GM12878 (cell line): ENCODE measurements at regions not wholly inside any gene's neighbourhood (a gene's known extent, or its start where the extent isn't known, plus 50 kb on each side); places are given as distances from the start of the nearest gene placed in this dataset.

Experiments
- ATAC-seq: fragments of 200-7000 bp; cut with Tn5 transposase; 3 replicates; pipeline ENCODE4 v1.9.1; 2020; ENCODE audit warnings: mild to moderate bottlenecking, moderate library complexity
- BruUV-seq: library from RNA; stranded (reverse); fragments of 400-500 nt; replicated peaks from 2 replicates; lab custom pipeline; 2021; lab: Mats Ljungman, UMichigan
- CTCF ChIA-PET: fragments of 300-600 bp; sonication (Branson Sonifier 250); formaldehyde crosslinking; extraction: SDS; loops from one replicate; lab custom pipeline; 2021; ENCODE audit warnings: inconsistent platforms; lab: Yijun Ruan, JAX
- POLR2A ChIA-PET: fragments of 350-600 bp; formaldehyde crosslinking; extraction: SDS; loops from one replicate; lab custom pipeline; 2021; ENCODE audit warnings: inconsistent platforms; lab: Charles Lee
- RAD21 ChIA-PET: fragments of 300-600 bp; sonication (Branson Sonifier 250); formaldehyde crosslinking; loops from one replicate; lab custom pipeline; 2023; ENCODE audit warnings: antibody characterized with exemption; ENCODE audit not compliant: unreplicated experiment; lab: Charles Lee
- SMC1A ChIA-PET: fragments of 300-600 bp; sonication (Branson Sonifier 250); formaldehyde crosslinking; loops from one replicate; lab custom pipeline; 2023; ENCODE audit not compliant: unreplicated experiment, uncharacterized antibody; lab: Charles Lee
- DNase-seq: peaks from one replicate; pipeline ENCODE4 v3.0.0-alpha.2; 2011; ENCODE audit warnings: low read depth, low spot score
- FAIRE-seq: peaks from 3 replicates; lab custom pipeline; 2011; peaks lifted over from hg19 to GRCh38; lab: Jason Lieb, UNC
- H2AFZ ChIP-seq: 2 replicates; pipeline ENCODE4 v1.6.0; 2011; ENCODE audit warnings: low read depth, low read length, control low read depth; ENCODE audit not compliant: control insufficient read depth
- H3K27ac ChIP-seq: 2 replicates; pipeline ENCODE4 v1.5.1; 2011; ENCODE audit warnings: control low read depth; ENCODE audit not compliant: control insufficient read depth, insufficient read depth
- H3K27me3 ChIP-seq, 2 experiments: replicated peaks in 1 of 2; 2 replicates each; pipeline versions ENCODE4 v1.6.0 to v1.6.1; 2011; ENCODE audit warnings: low read length in 1 of 2; ENCODE audit not compliant: control insufficient read depth in 2 of 2, insufficient read depth in 2 of 2
- H3K36me3 ChIP-seq, 2 experiments: 2 replicates each; pipeline ENCODE4 v1.5.1; 2011; ENCODE audit warnings: low read length in 1 of 2; ENCODE audit not compliant: control insufficient read depth in 2 of 2, insufficient read depth in 2 of 2
- H3K4me1 ChIP-seq: 2 replicates; pipeline ENCODE4 v1.6.1; 2011; ENCODE audit warnings: mild to moderate bottlenecking, low read length, moderate library complexity, mixed read lengths; ENCODE audit not compliant: control insufficient read depth, insufficient read depth
- H3K4me2 ChIP-seq: 2 replicates; pipeline ENCODE4 v1.6.0; 2011; ENCODE audit warnings: control low read depth; ENCODE audit not compliant: control insufficient read depth, insufficient read depth
- H3K4me3 ChIP-seq: fragments of 200-600 bp; sonication (generic); 2 replicates; pipeline ENCODE4 v1.5.1; 2016
- H3K79me2 ChIP-seq: 2 replicates; pipeline ENCODE4 v1.6.0; 2011; ENCODE audit warnings: low read length; ENCODE audit not compliant: control insufficient read depth, insufficient read depth
- H3K9ac ChIP-seq: 2 replicates; pipeline ENCODE4 v1.8.0; 2011; ENCODE audit warnings: low read length, control low read depth, mixed read lengths; ENCODE audit not compliant: control insufficient read depth, insufficient read depth
- H3K9me3 ChIP-seq: replicated peaks from 3 replicates; pipeline ENCODE4 v1.5.1; 2011; ENCODE audit warnings: mild to moderate bottlenecking, low read length; ENCODE audit not compliant: control insufficient read depth, insufficient read depth
- H4K20me1 ChIP-seq: 2 replicates; pipeline ENCODE4 v1.6.0; 2011; ENCODE audit not compliant: control insufficient read depth, insufficient read depth
- BHLHE40 ChIP-seq, 2 experiments: fragments of 450-650 bp in 1 of 2; IDR thresholded peaks; 2 replicates each; pipeline ENCODE4 v1.6.1; 2011 to 2017; ENCODE audit warnings: low read depth in 2 of 2, borderline replicate concordance in 1 of 2, improper control_type of control experiment in 1 of 2, low read length in 1 of 2, mild to moderate bottlenecking in 1 of 2
- CEBPB ChIP-seq, 2 experiments: fragments of 150-350 bp in 1 of 2; IDR thresholded peaks; 2 replicates each; pipeline ENCODE4 v1.6.1; 2012 to 2014; ENCODE audit warnings: low read depth in 2 of 2, low read length in 2 of 2, borderline replicate concordance in 1 of 2, inconsistent platforms in 1 of 2
- ETV6 ChIP-seq, 2 experiments: fragments of 450-650 bp in 1 of 2; IDR thresholded peaks in 1 of 2; conservative IDR thresholded peaks in 1 of 2; 2 replicates each; pipeline ENCODE4 v1.6.1; 2014; ENCODE audit warnings: antibody characterized with exemption in 1 of 2, borderline replicate concordance in 1 of 2, low read depth in 1 of 2, mild to moderate bottlenecking in 1 of 2, moderate library complexity in 1 of 2
- IKZF2 ChIP-seq, 2 experiments: fragments of 450-650 bp; IDR thresholded peaks; 2 replicates each; pipeline ENCODE4 v1.6.1; 2017; ENCODE audit warnings: mild to moderate bottlenecking in 2 of 2, moderate library complexity in 2 of 2
- JUND ChIP-seq: IDR thresholded peaks from 2 replicates; pipeline ENCODE4 v1.6.1; 2012; ENCODE audit warnings: low read depth, mild to moderate bottlenecking, low read length, improper control_type of control experiment, moderate library complexity
- KAT2A ChIP-seq: conservative IDR thresholded peaks from 2 replicates; pipeline ENCODE4 v1.6.1; 2011; ENCODE audit warnings: low read depth, low read length; ENCODE audit not compliant: control insufficient read depth
- RCOR1 ChIP-seq: conservative IDR thresholded peaks from 2 replicates; pipeline ENCODE4 v1.6.1; 2012; ENCODE audit warnings: low read depth, low read length, improper control_type of control experiment
- SPI1 ChIP-seq: IDR thresholded peaks from 2 replicates; pipeline ENCODE4 v1.6.1; 2011; ENCODE audit warnings: low read depth, mild to moderate bottlenecking, low read length, moderate library complexity, borderline replicate concordance; ENCODE audit not compliant: insufficient read depth
- SUZ12 ChIP-seq: fragments of 200-600 bp; sonication (generic); IDR thresholded peaks from one replicate; pipeline ENCODE4 v1.6.1; 2018; ENCODE audit warnings: antibody characterized with exemption, mild to moderate bottlenecking; ENCODE audit not compliant: unreplicated experiment
- TCF3 ChIP-seq: IDR thresholded peaks from 2 replicates; pipeline ENCODE4 v1.6.1; 2012; ENCODE audit warnings: low read depth, mild to moderate bottlenecking, low read length, borderline replicate concordance; ENCODE audit not compliant: insufficient read depth
- TCF7 ChIP-seq: IDR thresholded peaks from 2 replicates; pipeline ENCODE4 v1.6.1; 2014; ENCODE audit warnings: antibody characterized with exemption, borderline replicate concordance
- ZNF217 ChIP-seq: fragments of 450-650 bp; IDR thresholded peaks from 2 replicates; pipeline ENCODE4 v1.6.1; 2017; ENCODE audit warnings: antibody characterized with exemption, mild to moderate bottlenecking
- WGBS: methylation state at CpG from one replicate; pipeline ENCODE4 v1.1.6; 2016; ENCODE audit warnings: low lambda C conversion rate; ENCODE audit not compliant: insufficient replicate concordance, insufficient coverage; ENCODE audit errors: missing lambda C conversion rate; 5-methylcytosine and 5-hydroxymethylcytosine counted together
- in situ Hi-C: fragments of 300-500 bp; cut with MboI; formaldehyde crosslinking; loops from 9 replicates; pipeline ENCODE4 v1.14.3; 2018; ENCODE audit warnings: mixed read lengths
- intact Hi-C: fragments of 100-400 bp; cut with micrococcal nuclease; formaldehyde crosslinking; loops from one replicate; pipeline ENCODE4 v1.14.2; 2022; ENCODE audit not compliant: unreplicated experiment
- TF ChIP-seq, protein P1 (sequence below): IDR thresholded peaks from 2 replicates; pipeline ENCODE4 v1.6.1; 2011; ENCODE audit warnings: low read depth, mild to moderate bottlenecking, low read length, moderate library complexity, borderline replicate concordance; ENCODE audit errors: extremely low read depth
- TF ChIP-seq, protein P2 (sequence below): IDR thresholded peaks from 2 replicates; pipeline ENCODE4 v1.6.1; 2012; ENCODE audit warnings: low read depth, low read length, improper control_type of control experiment
- TF ChIP-seq, protein P3 (sequence below): fragments of 450-650 bp; IDR thresholded peaks from 2 replicates; pipeline ENCODE4 v1.6.1; 2017; ENCODE audit warnings: mild to moderate bottlenecking, moderate library complexity

DNA sequence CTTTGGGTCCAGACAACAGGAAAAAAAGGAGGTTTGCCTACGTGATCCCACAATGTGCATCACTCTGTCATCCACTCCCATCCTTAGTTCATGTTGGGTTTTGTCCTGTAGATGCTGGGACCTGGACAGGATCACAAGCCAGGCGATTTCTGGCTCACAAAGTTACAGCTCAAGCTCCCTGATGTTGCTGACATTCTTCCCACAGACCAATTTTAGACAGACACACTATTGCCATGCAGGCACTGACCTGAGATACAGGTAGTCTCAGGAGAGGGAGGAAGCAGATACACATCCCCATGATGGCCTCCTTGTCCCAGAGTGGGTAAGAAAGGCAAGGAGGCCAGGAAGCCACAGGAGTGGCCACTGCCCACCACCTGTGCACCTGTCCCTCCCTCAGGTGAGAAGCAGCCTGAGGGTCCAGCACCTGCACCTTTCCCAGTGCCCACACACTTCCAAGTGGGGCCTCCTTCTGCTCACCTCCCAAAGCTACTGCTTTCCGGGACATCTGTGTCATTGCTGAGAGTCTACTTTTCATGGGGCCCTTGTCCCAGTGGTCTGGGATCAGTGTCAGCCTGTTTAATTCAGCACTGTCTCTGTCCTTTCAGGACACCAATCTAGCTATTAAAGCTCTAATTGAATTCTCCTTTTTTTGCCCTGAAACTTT is 52.0 kb upstream of the TOP3B start (continued):
- TF ChIP-seq JUND (no peak), KAT2A (no peak), IKZF2 (IDR thresholded peaks at IDR 0.05) (no peak), TCF7 (no peak)
- TF ChIP-seq, protein P1, sequence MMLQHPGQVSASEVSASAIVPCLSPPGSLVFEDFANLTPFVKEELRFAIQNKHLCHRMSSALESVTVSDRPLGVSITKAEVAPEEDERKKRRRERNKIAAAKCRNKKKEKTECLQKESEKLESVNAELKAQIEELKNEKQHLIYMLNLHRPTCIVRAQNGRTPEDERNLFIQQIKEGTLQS: no peak
- TF ChIP-seq, protein P2, sequence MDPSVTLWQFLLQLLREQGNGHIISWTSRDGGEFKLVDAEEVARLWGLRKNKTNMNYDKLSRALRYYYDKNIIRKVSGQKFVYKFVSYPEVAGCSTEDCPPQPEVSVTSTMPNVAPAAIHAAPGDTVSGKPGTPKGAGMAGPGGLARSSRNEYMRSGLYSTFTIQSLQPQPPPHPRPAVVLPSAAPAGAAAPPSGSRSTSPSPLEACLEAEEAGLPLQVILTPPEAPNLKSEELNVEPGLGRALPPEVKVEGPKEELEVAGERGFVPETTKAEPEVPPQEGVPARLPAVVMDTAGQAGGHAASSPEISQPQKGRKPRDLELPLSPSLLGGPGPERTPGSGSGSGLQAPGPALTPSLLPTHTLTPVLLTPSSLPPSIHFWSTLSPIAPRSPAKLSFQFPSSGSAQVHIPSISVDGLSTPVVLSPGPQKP: no peak

DNA sequence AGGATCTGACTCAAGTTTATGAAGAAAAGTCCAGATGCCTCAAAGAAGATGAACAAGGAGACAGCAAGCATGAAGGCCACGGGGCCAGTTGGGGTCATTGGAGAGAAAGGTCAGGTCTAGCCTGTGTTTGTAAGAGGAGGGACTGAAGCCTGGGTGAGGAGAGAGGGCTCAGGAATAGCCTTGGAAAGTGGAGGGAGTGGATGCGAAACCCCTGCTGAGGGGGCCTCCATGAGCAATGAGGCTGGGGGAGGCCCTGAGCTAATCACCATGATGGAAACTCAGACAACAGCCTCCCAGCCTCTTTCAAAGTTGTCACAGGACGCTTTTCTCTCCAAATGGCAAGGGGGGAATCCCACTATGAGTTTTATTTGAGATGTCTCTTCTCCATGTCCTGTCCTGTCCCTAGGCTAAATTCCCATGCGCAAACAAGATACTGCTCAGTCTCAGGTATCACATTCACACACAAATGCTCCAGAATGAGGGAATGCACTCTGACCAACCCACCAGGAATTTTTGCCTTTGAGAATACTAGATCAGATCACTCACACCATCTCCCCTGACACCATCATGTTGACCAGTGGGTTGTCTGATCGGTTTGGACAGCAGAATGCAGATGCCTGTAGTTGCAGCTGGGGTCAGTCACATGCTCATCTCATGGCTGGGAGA is 51.3 kb upstream of the TOP3B start:
- no peaks in the 10 kb centered on the region for H3K27me3 ChIP-seq
- no peak overlapping the region for H3K4me3 ChIP-seq
- WGBS: 61% methylated on average over 5 of the region's 5 CpGs
- in situ Hi-C loops: loop anchor here (10.0 kb wide), 1 partner anchor 121 kb away; no protein-coding TSS in a partner anchor
- FAIRE-seq (no peak), DNase-seq (no peak), ATAC-seq (no peak)
- no peaks in the 10 kb centered on the region for H3K9me3 ChIP-seq
- ChIA-PET SMC1A (interaction anchor here (1.0 to 7.0 kb wide), 5 partner anchors 9 to 910 kb away, joined by 3 to 174 read pairs (median 39); no protein-coding TSS in a partner anchor), CTCF (interaction anchor here (1.7 to 13.5 kb wide), 5 partner anchors 10 to 76 kb away, joined by 4 to 177 read pairs (median 67); no protein-coding TSS in a partner anchor), POLR2A (interaction anchor here (1.0 to 8.1 kb wide), 2 partner anchors 10 to 64 kb away, joined by 3 to 141 read pairs; no protein-coding TSS in a partner anchor), RAD21 (interaction anchor here (0.9 to 12.8 kb wide), 4 partner anchors 10 to 902 kb away, joined by 3 to 229 read pairs (median 27); no protein-coding TSS in a partner anchor)
- H3K4me1 ChIP-seq: peaks cover 27% of the 10 kb centered on the region
- H4K20me1 ChIP-seq: no peaks in the 10 kb centered on the region
- H3K4me2 ChIP-seq: no peak overlapping the region
- no peaks in the 10 kb centered on the region for H3K36me3 ChIP-seq
- intact Hi-C loops: no loop called here
- no peak overlapping the region for H3K27ac ChIP-seq
- H3K79me2 ChIP-seq: peaks cover 8% of the 10 kb centered on the region
- no TSS peak for BruUV-seq
- no peak overlapping the region for H3K9ac ChIP-seq
- H2AFZ ChIP-seq: no peak overlapping the region
- TF ChIP-seq BHLHE40 (IDR thresholded peaks at IDR 0.05; ENCODE audit: borderline replicate concordance in 1 of 2, low read depth in 2 of 2, low read length in 1 of 2) (no peak), ETV6 (conservative IDR thresholded peaks at IDR 0.05 in 1 of 2, IDR thresholded peaks at IDR 0.05 in 1 of 2; ENCODE audit: borderline replicate concordance in 1 of 2, low read depth in 1 of 2) (no peak), ZNF217 (no peak), CEBPB (IDR thresholded peaks at IDR 0.05; ENCODE audit: borderline replicate concordance in 1 of 2, low read depth in 2 of 2, low read length in 2 of 2) (no peak), RCOR1 (no peak), SPI1 (no peak), SUZ12 (no peak), TCF3 (no peak)
- TF ChIP-seq, protein P3, sequence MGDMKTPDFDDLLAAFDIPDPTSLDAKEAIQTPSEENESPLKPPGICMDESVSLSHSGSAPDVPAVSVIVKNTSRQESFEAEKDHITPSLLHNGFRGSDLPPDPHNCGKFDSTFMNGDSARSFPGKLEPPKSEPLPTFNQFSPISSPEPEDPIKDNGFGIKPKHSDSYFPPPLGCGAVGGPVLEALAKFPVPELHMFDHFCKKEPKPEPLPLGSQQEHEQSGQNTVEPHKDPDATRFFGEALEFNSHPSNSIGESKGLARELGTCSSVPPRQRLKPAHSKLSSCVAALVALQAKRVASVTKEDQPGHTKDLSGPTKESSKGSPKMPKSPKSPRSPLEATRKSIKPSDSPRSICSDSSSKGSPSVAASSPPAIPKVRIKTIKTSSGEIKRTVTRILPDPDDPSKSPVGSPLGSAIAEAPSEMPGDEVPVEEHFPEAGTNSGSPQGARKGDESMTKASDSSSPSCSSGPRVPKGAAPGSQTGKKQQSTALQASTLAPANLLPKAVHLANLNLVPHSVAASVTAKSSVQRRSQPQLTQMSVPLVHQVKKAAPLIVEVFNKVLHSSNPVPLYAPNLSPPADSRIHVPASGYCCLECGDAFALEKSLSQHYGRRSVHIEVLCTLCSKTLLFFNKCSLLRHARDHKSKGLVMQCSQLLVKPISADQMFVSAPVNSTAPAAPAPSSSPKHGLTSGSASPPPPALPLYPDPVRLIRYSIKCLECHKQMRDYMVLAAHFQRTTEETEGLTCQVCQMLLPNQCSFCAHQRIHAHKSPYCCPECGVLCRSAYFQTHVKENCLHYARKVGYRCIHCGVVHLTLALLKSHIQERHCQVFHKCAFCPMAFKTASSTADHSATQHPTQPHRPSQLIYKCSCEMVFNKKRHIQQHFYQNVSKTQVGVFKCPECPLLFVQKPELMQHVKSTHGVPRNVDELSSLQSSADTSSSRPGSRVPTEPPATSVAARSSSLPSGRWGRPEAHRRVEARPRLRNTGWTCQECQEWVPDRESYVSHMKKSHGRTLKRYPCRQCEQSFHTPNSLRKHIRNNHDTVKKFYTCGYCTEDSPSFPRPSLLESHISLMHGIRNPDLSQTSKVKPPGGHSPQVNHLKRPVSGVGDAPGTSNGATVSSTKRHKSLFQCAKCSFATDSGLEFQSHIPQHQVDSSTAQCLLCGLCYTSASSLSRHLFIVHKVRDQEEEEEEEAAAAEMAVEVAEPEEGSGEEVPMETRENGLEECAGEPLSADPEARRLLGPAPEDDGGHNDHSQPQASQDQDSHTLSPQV: no peak
